Astrocyte of the spinal cord (primary cell): ENCODE measurements at regions not wholly inside any gene's neighbourhood (a gene's known extent, or its start where the extent isn't known, plus 50 kb on each side); places are given as distances from the start of the nearest gene placed in this dataset.

Experiments
- DNase-seq: peaks from one replicate; pipeline ENCODE4 v3.0.0; 2011; ENCODE audit warnings: low read depth, low spot score
- H3K4me3 ChIP-seq: 2 replicates; pipeline ENCODE4 v1.5.1; 2011; ENCODE audit warnings: low read depth, mild to moderate bottlenecking, low read length, moderate library complexity
- in situ Hi-C: cut with HindIII; loops from 2 replicates; pipeline ENCODE4 v1.10.0; 2017; ENCODE audit warnings: low sequenced_read_pairs
- TF ChIP-seq, protein P1 (sequence below): IDR thresholded peaks from 2 replicates; pipeline ENCODE4 v1.5.1; 2012; ENCODE audit warnings: low read depth, mild to moderate bottlenecking, low read length, inconsistent platforms

- TF ChIP-seq, protein P1, sequence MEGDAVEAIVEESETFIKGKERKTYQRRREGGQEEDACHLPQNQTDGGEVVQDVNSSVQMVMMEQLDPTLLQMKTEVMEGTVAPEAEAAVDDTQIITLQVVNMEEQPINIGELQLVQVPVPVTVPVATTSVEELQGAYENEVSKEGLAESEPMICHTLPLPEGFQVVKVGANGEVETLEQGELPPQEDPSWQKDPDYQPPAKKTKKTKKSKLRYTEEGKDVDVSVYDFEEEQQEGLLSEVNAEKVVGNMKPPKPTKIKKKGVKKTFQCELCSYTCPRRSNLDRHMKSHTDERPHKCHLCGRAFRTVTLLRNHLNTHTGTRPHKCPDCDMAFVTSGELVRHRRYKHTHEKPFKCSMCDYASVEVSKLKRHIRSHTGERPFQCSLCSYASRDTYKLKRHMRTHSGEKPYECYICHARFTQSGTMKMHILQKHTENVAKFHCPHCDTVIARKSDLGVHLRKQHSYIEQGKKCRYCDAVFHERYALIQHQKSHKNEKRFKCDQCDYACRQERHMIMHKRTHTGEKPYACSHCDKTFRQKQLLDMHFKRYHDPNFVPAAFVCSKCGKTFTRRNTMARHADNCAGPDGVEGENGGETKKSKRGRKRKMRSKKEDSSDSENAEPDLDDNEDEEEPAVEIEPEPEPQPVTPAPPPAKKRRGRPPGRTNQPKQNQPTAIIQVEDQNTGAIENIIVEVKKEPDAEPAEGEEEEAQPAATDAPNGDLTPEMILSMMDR = no peak
- DNase-seq = no peak
- in situ Hi-C loops = no loop called here
- no peak overlapping the region for H3K4me3 ChIP-seq
These were observed 561.6 kb downstream of the MIAT start for GRCh38 chr22:27219036-27219435.

DNA sequence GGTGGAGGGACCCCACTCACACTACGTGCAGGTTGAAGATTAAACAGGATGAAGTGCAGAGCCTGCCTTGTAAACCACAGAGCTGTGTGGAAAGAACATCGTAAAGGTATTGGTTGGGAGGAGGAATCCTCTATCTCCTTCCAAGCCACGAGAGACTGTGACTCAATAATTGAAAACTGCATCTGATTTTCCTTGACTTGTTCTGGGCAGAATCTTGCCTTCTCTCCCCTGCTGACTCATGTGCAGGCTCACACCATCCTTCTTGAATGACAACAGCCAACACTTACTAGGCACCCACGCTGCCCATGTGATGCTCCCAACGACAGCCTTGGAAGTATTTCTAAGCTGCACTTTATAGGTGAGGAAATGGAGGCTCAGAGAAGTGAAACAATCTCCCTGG is 563.0 kb downstream of the MIAT start:
- in situ Hi-C loops = no loop called here
- DNase-seq = peak; percentile 90
- no peak overlapping the region for H3K4me3 ChIP-seq
- TF ChIP-seq, protein P1 = no peak

- H3K4me3 ChIP-seq = no peak overlapping the region
- in situ Hi-C loops = no loop called here
- TF ChIP-seq, protein P1 = no peak
These were observed 564.8 kb downstream of the MIAT start for GRCh38 chr22:27222178-27222577.

DNA sequence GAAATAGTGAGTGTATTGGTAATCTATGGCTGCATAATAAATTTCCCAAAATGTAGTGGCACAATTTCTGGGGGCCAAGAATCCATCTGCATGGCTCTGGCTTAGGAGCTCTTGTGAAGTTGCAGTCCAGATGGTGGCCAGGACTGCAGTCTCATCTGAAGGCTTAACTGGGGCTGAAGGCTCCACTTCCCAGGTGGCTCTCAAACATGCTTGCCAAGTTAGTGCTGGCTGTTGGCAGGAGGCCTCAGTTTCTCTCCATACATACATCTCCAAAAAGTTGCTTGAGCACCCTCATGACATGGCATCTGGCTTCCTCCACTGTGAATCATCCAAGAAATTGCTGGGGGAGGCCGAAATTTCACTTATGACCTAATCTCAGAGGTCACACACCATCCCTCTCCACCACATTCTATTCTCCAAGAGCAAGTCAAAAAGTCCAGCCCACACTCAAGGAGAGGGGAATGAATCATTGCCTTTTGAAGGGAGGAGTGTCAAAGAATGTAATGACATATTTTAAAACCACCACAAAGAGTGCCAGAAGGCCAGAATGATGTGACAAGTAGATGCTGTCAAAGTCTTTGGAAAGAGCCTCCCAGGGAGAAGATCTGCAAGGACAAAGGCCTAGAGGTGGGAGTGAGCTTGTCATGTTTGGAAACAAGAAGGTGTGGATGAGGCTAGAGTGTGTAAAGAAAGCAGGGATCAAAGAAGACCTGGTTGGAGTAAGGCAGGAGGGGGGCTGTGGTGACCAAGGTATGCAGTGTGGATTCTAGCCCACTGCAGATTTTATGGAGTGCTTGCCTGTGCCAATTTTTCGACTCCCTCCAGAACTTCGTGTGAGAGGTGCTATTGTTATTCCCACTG is 566.2 kb downstream of the MIAT start:
- H3K4me3 ChIP-seq = no peak overlapping the region
- TF ChIP-seq, protein P1 = no peak
- DNase-seq = peak; percentile 90
- in situ Hi-C loops = no loop called here

More at GRCh38 chr22:27222178-27222577, 564.8 kb downstream of the MIAT start:
- no peak for DNase-seq

GRCh38 chr22:27224485-27225374 is 567.3 kb downstream of the MIAT start:
- in situ Hi-C loops = no loop called here
- TF ChIP-seq, protein P1 = no peak
- no peak overlapping the region for H3K4me3 ChIP-seq
- peak; percentile 89 for DNase-seq

GRCh38 chr22:27226666-27227065 is 569.3 kb downstream of the MIAT start:
- DNase-seq = no peak
- TF ChIP-seq, protein P1 = no peak
- in situ Hi-C loops = no loop called here
- H3K4me3 ChIP-seq = no peak overlapping the region
